HuH-7 (cell line): ENCODE measurements at regions not wholly inside any gene's neighbourhood (a gene's known extent, or its start where the extent isn't known, plus 50 kb on each side); places are given as distances from the start of the nearest gene placed in this dataset.
"Not testable (repeated sequence)": the region's sequence is repeated elsewhere in the genome, so short reads cannot be mapped to it uniquely, and the experiment has no call there.

Experiments used
- DNase-seq: peaks from one replicate; pipeline ENCODE4 v3.0.0; 2011; ENCODE audit warnings: low spot score

DNA sequence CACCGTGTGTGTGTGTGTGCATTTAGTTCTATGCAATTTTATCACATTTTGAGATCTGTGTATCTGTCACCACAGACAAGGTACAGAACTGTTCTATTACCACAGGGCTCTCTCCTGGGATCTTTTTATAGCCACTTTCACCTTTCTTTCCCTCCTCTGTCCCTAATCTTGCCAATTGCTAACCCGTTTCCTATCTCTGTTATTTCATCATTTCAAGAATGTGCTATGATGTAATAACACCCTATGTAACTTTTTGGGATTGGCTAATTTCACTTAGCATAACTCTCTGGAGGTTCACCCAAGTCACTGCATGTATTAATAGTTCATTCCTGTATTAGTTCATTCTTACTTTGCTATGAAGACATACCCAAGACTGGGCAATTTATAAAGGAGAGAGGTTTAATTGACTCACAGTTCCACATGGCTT is 657.7 kb downstream of the QKI start:
- DNase-seq: no peak

DNA sequence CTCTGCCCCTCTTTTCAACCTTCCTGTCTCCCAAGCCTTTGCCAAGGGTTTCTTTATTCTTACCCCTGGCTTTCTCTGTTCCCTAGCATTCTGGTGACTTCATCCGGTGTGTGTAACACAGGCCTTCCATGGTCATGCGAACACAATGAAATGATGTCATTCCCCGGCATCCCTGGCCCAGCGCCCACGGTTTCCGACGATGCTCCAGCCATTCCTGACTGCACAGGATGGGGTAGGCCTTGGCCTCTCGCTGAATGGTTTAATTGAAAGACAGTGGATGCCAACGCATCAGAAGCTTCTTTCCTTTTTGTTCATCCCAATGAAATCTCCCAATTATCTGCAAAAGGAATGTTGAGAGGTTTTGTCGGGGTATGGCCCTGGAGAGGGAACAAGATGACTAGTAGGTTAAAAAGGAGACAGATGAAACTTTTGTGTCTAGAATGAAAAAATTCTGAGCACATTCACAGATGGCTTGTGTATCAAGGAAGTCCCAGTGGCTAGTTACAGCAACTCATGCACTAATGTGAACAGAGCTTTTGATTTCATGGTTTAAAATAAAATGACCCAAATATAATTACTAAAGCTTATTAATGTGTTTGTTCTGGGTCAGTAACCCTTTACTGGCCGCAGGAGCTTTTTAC is 655.0 kb downstream of the QKI start:
- DNase-seq: no peak

DNA sequence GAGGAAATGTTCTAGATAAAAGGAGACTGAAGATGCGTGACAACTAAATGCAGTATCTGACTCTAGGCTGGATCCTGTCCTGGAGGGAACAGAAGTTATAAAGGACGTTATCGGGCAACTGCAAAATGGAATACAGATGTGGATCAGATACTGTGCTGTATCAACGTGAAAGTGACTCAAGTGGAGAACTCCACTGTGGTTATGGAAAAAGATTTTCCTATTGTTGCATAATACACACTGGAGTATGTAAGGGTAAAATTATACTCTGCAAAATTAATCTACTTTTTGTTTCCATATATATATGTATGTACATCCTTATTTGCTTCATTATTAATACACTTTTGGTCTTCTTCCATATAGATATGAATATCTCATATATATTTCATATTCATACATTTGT is 654.0 kb downstream of the QKI start:
- DNase-seq: no peak

DNA sequence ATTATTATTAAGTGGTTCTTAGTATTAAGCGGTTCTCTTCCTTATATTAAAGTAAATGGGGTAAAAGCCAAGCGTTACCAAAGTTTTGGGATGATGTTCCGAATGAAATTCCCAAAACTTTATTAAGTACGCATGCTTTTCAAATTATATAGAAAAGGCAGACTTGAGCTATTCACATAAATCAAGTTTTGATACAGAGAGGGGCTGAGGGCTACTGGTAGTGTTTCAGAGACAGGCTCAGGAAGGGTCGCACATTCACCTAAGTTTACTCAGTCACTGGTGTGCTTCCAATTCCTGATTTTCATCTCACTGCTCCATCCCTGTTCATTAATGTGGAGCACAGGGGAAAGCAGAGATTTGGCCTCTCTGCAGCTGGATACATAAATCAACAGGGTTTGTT is 652.2 kb downstream of the QKI start:
- DNase-seq: no peak

DNA sequence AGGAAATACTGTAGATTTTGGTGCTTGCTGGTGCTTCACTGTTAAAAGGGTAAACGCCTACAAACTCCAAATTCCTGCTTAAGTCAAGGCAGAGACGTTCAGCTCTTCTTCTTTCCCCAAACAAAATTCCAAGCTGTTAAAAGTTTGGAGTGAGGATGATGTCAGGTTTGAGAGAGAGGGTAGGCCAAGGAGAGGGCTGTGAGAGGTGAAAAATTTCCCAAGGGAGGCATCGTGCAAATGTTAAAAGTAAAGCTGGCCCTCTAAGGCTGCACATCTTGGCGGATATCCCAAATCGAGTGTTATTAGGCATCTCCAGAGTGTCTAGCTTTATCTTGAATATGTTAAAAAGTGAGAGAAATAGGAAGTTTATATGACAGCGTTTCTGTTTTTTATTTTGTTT is 651.8 kb downstream of the QKI start:
- no peak for DNase-seq

DNA sequence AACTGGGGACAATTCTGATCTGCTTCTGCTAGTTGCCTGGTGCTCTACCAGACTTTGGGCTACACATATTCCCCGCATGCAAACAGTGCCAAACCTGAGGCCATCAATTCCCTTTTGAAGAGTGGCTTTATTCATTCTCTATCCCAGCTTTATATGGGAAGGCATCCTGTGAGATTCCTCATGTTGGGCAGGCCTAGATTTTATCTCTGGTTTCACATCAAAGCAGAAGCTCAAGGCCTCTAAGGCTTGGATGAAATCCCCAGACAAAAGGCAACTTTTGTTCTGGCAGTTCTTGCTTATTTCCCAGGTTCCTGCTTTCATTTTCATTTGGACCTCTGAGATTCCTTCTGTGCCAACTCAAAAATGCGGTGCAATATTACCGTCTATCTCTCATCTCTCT is 648.8 kb downstream of the QKI start:
- DNase-seq: no peak

DNA sequence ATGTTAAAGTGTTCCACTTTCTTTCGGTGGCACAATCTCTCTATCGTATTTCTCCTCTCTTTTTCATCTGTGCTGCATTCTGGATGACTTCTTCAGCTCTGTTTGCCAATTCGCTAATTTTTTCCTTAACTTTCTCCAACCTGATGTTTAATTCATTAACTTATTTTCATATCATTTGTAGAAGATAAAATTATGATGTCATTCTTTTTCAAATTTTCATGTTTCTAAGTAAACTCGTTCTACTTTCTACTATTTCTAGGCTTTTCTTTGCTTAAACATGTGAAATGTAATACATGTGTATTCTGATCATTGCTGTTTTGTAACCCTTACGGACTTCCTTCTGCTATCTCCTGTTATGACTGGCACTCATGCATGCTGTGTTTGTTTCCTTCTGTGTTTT is 648.4 kb downstream of the QKI start:
- no peak for DNase-seq

DNA sequence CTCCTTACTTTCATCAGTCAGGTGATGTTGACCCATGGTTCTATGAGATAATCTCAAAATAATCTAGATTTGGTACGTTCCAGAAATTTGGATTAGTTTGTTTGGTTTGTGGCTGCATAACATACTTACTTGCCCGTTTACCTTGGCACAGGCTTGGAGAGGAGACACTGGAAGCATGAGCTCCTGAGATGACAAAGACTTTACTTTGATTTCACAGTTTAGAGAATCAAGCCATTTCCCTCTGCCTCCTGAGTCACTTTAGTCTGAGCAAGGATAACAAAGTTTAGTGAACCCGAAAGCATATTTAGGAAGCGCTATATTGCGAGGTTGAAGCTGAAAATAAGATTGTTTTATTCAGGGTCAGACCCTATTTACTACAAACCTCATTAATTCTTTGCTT is 643.4 kb downstream of the QKI start:
- DNase-seq: no peak

DNA sequence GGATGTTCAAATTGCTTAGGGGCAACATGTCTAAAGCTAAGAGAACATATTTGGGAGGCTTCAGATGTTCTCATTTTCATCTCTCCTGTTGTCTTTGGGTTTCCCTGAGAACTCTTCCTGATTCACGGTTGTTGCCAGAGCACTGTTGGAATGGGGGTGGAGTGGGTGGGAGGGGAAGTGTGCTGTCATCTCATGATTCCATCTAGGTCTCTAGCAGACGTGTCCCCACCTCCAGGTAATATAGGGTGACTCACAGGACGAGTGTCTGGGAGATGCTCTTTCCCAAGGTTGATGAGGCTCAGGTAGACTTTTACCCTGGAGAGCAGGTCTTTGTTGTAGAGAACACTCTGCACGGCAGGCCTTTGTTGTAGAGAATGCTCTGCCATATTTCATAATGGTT is 636.9 kb downstream of the QKI start:
- no peak for DNase-seq

DNA sequence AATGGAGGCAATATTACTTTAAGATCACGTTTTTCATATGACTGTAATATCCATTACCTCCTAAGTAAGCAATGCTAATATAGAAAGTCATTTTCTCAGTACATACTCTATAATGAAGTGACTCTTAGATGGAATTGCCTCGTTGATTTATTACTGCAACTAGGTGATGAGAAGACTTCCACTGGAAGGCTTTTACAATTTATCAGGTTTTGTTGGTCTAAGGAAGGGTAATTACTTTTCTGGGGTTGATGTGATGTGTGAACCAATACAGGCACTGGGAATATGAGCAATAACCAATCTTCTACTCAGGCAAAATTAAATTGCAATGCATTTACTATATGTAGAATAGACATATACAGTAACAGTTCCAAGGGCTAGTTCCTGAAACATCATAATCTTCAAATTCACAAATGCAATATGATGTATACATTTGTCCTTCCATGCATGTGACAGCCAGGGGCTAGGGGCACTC is 635.0 kb downstream of the QKI start:
- DNase-seq: no peak

DNA sequence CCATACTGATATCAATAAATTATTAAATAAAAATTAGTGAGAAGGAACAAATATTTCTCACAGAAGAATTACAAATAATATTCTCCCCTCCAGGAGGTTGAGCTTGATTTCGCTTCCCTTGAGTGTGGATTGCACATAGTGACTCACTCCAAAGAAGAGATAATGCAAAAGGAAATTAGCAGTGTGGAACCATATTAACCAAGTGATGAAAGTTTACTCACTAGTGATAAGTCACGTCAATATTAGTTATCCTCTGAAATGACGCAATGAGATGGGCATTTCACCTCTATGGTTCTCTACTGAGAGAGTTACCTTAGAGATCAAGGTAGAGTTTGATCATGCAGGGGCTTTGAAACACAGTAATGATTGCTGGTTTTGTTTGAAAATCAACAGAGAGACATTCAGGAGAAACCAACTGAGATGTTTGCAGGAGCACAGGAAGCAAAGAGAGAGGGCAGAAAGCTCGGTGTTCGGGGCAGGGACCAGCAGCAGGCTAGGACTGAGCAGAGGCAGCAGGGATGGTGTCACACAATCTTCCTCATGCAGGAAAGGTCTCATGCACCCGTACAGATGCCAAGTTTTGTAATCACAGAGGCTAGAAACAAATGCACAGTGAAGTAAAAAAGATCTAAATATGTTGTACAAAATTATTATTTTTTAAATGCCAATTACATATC is 634.5 kb downstream of the QKI start:
- DNase-seq: no peak

DNA sequence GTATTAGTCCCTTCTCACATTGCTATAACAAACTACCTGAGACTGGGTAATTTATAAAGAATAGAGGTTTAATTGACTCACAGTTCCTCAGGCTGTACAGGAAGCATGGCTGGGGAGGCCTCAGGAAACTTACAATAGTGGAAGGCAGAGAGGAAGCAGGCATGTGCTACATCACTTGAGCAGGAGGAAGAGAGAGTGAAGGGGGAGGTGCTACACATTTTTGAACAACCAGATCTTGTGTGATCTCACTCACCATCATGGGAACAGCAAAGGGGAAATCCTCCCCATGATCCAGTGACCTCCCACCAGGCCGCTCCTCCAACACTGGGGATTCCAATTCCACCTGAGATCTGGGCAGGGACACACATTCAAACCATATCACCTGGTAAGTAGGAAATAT is 630.6 kb downstream of the QKI start:
- DNase-seq: no peak

DNA sequence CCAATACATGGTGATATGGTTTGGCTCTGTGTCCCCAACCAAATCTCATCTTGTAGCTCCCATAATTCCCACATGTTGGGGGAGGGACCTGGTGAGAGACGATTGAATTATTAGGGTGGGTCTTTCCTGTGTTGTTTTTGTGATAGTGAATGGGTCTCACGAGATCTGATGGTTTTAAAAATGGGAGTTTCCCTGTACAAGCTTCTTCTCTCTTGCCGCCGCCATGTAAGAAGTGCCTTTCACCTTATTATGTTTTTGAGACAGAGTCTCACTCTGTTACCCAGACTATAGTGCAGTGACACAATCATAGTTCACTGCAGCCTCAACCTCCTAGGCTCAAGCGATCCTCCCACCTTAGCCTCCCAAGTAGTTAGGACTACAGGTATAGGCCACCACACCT is 629.1 kb downstream of the QKI start:
- not testable (repeated sequence) for DNase-seq

DNA sequence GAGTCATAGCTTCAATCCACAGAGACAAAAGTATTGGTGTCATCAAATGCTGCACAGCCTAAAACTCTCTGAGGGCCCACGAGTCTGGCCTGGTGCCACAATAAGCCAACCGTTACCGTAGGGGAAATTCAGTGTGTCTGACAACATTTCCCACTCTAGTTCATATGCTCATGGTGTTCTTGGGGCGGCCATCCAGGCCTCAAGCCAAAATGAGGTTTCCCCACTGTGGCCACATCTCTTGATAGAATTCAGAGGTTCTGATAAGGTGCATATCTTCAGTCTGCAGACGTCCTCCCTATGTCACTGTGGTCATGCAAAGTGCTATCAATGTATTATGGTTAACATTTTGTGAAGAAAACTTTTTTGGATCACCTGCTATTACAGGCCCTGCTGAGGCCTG is 627.7 kb downstream of the QKI start:
- DNase-seq: no peak

DNA sequence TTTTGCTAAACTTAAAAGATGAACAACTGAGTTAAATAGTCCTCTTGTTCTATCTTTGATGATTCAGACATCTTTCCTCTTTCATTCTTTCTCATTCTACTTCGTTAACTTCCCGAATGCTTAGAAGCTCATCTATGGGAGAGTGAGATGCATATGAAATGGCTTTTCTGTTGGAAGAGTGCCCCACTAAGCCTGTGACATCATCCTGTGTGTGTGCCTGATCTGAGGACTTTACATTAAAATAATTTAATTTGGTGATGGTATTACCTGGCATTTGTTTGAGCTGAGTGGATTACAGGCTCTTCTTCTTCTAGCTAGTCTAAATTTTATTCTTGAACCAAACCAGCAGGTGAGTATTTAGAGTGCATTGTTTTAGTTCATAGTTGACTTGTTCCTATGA is 626.5 kb downstream of the QKI start:
- no peak for DNase-seq

DNA sequence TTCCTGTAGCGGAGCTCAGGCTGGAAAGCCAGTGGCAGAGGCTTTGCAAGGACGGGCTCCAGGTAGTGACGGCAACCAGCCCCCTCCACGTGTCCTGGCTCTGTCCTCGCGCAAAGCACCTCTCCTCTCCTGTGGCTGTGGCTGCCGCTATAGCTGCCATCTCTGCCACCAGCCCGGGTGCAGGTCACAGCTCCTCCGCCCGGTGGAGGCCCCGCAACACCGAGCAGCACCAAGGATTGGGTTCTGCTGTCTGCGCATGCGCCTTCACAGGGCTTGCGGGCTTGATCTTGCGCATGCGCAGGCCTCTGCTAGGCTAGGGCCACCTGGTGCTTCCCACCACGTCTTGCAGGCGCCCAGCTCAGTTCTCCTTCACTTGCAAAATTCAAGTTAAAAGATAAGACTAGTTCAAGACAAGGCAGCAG is 625.4 kb downstream of the QKI start:
- no peak for DNase-seq

DNA sequence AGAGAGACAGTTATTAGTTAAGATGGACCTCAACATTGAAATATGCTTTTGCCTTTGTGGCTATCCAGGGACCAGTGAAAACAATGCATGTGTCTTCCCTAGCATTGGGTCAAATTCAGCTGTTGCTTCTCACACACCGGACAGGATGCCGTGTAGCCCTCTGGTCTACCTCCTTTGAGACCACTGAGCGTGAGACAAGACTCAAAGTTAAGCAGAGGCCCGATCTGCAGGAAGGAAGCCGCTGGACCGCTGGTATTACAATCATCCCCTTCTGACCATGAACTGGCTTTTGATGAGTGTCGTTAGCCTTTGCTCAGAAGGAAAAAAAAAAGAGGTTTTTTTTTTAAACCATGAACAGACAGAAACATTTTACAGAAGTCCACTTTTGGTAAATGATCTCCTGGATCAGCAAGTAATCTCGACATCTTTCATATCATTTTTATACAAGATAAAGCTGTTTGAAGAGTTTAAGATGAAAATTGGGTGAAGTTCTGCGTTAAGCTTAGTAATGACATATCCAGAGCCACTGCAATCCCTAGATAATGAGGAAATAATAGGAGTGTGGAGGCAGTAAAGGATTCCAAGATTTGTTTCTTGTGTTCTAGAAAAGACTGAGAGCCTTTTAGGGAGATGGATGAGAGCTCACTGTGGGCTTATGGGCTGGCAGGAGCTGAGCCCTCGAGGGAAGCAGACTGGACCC is 622.8 kb downstream of the QKI start:
- no peak for DNase-seq

DNA sequence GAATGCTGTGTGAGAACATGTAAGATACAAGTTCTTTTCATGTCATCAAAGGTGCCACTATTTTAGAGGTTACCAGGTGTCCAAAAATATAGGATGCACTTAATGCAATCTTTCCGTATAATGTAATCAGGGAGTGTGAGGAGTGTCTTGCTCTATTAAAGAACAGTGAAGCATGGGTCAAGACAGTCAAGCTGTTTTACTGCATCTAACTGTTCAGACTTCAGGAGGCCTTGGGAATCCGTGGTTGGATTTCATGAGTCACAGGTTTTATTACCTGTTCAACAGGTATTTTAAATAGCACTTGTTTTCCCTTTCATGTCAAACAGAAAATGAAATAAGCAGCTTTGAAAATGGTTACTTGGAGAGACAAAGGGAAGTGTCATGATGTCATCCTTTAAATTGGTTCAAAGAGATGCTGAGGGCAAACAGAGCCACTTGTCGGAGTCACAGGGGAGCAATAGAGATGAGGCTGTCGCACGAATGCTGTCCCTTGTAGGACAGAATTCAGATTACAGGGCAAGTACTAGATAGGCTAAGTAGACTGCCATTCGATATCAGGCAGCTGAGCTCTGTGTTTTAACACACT is 621.5 kb downstream of the QKI start:
- no peak for DNase-seq

DNA sequence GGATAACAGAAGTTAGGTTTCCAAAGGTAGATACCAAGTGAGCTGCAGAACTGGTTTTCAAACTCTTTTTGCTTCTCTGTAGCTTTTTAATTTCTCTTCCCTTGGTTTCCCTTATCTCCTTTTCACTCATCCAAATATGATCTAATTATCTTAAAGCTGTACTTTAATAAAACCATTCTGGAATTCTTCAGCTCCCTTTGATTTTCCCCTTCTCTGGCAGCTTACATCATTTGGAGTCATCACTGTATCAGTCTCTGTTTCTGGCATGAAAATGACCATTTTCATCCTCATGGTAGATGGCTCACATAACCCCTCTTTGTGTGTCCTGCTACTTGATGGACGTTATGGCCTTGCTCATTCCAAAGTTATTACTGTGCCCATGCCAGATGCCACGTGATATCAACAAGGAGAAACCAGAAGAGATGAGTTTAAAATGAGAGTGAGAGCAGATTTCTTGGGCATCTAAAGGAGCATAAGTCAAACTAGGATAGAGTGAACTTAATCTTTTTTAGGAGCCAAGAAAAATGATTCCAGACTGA is 620.2 kb downstream of the QKI start:
- DNase-seq: no peak

DNA sequence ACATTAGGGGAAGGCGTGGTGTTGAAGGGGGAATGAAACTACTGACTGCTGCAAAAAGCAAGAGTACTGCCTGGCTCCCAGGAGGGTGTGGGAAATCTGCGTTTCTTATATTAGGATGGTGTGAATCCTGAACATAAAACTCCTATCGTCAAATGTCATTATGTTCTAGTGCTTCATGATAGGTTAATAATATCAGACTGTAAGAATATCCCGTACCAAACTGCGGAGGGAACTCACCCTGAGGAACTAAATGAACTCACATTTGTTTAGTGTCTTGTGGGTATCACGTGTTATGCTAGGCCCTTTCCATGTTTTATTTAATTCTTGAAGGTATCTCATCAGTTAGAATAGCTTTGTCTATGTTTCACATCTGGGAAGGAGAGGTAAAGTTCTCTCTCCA is 610.7 kb downstream of the QKI start:
- DNase-seq: no peak

DNA sequence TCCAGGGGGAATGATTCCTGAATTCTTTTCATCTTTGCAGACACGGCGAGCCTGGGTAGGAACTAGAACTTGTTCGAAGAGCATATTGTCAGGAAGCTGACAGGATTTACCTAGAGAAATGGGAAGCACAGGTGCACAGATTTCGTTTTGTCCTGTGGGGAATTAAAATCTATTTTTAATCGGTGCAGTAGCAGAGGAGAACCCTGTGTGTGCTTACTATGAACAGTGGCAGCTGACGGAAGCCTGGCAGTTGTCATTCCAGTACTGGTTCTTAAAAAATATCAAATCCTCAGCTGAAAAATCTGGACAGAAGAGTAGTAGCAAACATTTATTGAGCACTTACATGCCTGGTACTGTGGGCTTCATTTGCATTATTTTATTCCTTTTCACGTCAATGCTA is 609.0 kb downstream of the QKI start:
- DNase-seq: no peak

DNA sequence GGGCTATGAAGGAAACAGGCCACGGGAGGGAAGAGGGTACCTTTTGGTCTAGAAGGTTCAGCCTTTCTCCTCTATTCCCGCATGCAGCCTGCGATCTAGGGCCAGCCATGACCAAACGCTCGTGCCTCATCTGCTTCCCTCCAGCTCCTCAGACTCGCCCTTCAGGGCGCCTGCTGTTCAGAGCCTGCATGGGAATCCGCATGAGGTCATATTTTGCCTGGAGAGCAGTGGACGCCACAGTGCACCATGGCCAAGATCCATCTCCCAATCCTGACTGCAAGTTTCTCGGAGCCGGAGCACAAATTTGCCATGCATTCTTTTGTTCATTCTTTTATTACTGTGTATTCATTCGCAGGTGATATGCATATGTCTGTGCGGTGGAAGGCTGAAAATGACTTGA is 608.1 kb downstream of the QKI start:
- no peak for DNase-seq
